GM19238 (cell line): ENCODE measurements at regions not wholly inside any gene's neighbourhood (a gene's known extent, or its start where the extent isn't known, plus 50 kb on each side); places are given as distances from the start of the nearest gene placed in this dataset.
A peak's percentile ranks its signal among the peaks of the same experiment; 100 is the strongest.

ENCODE experiments used
- DNase-seq: peaks from one replicate; pipeline ENCODE4 v3.0.0; 2011; ENCODE audit warnings: low spot score; ENCODE audit not compliant: insufficient read length

DNA sequence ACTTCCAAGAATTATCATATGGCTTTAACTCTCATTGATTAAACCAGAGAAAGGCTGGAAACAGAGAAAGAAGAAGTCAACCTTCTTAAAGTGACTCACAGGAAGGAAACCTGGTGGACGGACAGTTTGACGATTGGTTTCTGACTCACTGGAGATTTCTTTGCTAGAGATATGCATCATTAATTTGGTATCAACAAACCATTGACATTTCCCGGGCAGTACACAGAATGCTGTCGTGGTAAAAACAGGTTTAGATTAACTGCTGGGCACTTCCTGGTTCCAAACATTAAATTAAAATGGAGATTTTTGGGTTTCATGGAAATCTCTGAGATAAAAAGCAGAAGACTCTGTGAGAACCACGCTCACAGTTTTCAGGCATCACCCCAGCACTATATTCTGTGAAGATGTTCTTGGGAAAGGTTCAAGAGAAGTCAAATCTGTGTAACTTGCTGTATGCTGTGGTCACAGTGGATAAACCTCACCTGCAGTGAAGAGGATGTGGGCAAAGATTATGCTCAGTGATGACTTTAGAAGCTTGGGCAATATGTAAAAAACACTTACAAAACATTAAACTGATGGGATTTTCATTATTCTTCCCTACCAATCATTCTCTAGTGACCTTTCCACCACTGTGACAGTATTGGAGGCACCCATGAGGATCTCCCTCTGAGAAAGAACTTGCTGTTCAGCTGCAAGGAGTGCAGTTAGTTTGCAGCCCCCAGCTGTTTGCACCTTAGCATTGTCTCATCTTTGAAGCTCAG lies 61.1 kb upstream of the CD44 start:
- DNase-seq = no peak

DNA sequence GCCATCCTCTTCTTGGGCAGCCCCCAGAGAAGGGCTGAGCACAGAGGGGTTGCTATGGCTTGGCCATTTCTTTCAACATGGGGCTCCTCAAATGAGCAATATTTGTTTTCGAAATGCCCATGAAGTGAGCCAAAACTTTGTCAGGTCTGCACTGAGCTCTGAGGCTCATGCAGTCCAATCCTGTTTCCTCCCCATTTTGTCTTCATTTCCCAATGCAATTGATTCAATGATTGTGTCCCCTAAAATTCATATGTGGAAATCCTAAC lies 60.6 kb upstream of the CD44 start:
- DNase-seq = no peak

DNA sequence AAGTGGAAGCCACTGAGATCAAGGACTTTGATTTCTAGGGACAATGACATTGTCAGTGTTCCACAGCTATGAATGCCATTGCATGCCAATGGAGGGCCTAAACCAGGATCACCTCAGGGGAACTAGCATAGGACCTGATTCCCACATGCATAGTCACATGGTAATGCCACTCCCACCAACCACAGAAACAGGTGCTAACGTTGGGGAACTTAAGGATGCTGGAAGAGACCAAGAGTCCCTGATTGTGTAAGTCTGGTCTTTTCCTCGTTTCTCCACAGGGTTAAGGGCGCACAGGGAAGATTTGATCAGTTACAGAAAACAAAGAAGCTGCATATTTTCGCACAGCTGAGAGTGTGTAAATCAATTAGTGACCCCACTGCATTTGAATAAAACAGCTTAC lies 59.4 kb upstream of the CD44 start:
- no peak for DNase-seq

DNA sequence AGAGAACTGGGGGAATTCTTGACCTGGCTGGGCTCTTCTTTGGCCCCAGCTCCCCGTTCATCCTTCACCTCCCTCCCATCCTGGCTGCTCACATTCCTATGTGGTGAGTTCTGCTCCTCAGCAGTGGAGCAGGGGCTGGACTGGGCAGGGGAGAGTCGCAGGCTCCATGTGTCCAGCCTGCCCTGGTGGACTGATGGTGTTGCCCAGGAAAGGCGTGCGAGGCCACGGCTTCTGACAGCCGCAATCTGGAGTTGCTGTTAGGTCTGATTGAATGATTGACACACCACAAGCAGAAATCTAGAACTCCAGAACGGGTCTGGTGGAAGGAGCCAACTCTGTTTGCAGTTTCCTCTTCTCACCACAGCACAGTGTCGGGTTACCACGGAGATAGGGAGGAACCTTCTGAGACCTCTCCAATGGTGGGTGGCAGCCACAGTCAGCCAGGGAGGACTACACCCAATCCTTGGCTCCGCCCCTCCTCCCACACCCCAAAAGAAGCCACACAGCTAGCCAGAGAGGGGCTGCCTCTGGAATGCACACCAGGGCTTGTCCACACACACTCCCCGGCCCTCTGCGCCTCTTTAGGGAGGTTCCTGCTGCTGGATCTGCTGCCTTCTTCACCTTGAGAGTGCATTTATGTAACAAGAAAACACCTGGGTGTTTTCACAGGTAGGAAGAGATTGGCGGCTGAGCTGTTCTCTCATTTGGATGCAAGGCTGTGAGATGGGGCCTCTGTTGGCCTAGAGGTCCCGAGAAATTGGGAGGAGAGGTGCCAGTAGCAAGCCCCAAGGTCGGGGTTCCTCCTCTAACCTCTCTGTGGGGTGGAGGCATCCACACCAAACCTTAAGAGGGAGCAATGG lies 56.4 kb upstream of the CD44 start:
- DNase-seq = peak; percentile 71

DNA sequence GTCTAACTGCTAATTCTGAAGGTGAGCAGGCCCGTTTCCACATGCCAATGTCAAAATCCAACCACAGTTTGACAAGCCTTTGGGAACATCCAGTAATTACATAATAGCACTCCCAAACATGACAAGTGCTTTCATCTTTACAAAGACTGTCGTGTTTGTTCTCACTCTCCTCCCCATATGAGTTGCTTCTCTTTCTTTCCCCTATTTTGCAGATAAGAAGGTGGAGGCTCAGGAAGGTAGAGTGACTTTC lies 55.9 kb upstream of the CD44 start:
- no peak for DNase-seq

DNA sequence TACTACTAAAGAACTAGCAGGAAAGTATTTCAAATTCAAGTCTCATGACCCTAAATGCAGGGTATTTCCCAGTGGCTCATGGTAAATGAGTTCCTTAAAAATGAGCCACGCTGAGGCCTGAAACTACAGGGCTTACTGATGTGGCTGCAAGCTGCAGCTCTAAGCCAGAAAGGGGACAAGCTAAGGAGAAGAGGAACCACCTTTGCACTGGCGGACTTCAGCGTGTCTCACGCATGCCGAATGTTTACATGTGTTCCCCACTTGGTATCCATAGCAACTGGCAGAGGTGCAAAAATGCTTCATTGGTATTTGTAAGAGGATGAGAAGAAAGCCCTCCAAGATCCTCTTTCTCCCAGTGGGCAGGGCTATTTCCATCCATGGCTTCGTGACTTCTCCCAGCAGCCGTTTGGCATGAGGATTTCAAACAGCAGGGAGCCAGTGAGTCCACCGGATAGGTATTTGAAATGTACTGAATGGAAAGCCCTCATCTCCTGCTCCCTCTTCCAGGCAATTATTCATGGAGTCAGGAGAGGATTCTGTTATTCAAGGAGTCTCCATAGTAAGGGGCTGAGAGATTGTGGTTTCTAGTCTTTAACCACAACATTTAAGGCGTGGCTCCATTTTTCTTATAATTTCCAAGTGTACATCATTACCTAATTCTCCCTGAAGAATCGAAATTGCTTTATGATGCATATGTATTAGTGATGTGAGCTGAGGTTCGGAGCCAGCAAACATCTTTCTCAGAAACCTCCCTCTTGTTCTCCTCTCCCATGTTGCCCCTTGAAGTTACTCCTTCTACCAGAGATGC lies 55.3 kb upstream of the CD44 start:
- DNase-seq = no peak

DNA sequence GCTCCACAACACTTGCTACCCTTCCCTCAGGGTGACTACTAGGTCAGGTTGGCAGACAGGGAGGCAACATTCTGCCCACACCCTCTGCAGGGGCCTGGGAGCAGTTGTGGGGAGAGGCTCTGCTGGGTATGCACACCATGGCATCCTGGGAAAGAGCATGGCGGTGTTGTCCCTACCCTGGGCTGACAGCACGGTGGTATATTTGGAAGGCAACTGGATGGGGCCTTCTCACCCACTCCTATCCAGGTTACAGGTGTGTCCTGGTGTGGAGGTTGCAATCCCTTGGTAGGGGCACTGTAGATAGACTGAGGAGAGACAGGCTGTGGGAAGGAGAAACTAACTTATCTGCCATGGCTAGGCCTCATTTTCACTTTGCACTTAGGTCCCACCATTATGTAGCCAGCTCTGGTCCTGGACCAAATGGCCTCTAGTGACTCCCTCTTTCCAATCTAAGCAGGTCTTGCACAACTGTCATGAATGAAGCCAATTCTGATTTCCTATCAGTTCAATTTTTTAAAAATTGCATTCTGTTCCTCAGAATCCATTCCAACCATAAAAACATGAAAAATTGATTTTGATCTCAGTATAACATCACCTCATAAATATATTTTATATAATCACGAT lies 54.0 kb upstream of the CD44 start:
- no peak for DNase-seq

DNA sequence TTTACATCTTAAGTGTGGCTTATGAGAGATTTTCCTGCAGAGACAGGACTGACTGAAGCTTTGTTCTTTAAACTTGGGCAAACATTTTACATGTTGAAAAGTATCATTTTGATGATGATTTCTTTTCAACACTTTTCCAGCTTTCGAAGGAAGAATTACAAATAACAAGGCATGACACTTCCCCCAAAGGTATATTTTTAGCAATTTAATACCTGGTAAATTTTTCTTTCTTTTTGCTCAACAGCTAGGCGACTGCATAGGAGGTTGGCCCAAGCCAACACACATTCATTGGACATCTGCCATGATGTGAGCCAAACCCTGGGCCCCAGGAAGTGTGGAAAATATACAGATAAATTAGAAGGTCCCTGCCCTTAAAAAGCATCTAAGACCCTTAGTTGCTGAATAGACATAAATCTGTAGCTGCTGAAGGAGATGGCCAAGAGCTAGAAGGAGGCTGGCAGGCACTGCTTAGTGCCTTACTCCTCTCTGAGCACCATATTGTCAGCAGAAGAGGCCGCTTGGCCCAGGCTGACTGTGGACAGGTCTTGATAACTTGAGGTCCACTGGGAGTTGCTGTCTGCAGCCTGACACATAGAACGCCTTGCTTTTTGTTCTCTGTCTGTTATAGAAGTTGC lies 53.3 kb upstream of the CD44 start:
- DNase-seq = no peak

DNA sequence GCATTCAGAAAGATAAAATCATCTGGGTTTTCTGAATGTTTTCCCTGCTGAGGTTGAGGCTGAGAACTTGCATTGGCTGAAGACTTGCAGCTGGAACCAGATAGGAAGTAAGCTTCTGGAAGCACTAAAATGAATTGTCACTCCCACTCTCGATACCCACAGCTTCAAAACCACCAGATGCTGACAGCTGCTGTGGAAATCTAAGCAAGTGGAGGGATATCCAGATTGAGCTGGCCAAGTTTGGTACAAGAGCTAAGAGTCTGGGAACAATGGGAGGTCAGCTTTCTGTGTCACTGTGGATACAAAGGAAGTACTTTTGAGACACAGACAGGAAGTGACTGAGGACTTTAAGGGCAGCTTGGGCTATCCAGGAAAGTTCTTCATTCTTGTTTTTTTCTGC lies 51.3 kb upstream of the CD44 start:
- DNase-seq = no peak

DNA sequence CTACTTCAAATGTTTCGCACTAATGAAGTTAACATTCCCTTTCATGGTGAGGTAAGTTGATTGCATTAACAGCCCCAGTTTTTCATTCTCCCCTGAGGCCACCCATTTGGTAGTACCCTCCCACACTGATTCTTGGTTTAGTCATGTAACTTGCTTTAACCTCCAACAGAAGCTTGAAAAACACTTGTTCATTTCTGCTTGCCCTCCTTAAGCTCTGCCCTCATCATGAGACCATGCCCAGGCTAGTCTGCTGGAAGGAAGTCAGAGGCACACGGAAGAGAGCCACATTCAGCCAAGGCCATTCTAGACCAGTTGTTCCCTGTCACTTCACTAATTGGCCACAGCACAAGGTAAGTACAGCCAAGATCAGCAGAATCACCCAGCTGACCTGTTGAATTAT lies 50.7 kb upstream of the CD44 start:
- DNase-seq = no peak

DNA sequence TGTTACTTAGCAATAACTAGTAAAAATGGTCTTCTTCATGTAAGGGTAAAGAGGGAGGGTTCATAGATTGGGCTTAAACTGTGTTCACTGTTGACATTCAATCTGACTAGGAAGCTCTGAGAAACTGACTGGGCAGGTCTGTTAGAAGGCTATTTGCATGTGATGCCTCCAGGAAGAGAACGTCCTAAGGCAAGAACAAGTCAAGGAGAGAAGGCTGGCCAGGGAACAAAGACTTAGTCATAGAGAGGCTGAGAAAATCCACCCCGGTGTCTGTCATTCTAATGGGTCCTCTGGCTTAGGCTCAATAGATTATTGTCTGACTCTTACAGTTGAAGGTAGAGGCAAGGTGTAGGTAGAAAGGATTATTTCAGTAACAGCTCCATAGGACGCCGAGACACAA lies 50.3 kb upstream of the CD44 start:
- no peak for DNase-seq
